HEK293 (cell line): ENCODE measurements at regions not wholly inside any gene's neighbourhood (a gene's known extent, or its start where the extent isn't known, plus 50 kb on each side); places are given as distances from the start of the nearest gene placed in this dataset.

Experiments used
- CTCF ChIA-PET: fragments of 350-600 bp; formaldehyde crosslinking; extraction: SDS; loops from one replicate; lab custom pipeline; 2021; ENCODE audit warnings: antibody characterized with exemption; lab: Yijun Ruan, JAX
- POLR2A ChIA-PET: fragments of 300-600 bp; formaldehyde crosslinking; extraction: SDS; loops from one replicate; lab custom pipeline; 2020; ENCODE audit warnings: antibody characterized with exemption, inconsistent platforms; lab: Yijun Ruan, JAX
- H3K27ac ChIP-seq: fragments of 200-500 bp; sonication (Bioruptor generic); 2 replicates; pipeline ENCODE4 v1.5.1; 2014; ENCODE audit warnings: low read depth, low read length, control low read depth, inconsistent platforms; ENCODE audit errors: extremely low read depth
- H3K36me3 ChIP-seq, 2 experiments: fragments of 200-500 bp in 1 of 2; sonication (Bioruptor generic) in 1 of 2; 1 replicate in 1 of 2; 2 replicates in 1 of 2; pipeline ENCODE4 v1.5.1; 2014 to 2017; ENCODE audit warnings: inconsistent platforms in 2 of 2, low read length in 2 of 2; ENCODE audit not compliant: control insufficient read depth in 2 of 2, insufficient read depth in 1 of 2
- H3K4me1 ChIP-seq: fragments of 200-500 bp; sonication (Bioruptor generic); 2 replicates; pipeline ENCODE4 v1.5.1; 2014; ENCODE audit warnings: mild to moderate bottlenecking, low read length, inconsistent platforms; ENCODE audit not compliant: control insufficient read depth, insufficient read depth
- H3K4me3 ChIP-seq: 2 replicates; pipeline ENCODE4 v1.5.1; 2011; ENCODE audit warnings: low read depth, mild to moderate bottlenecking, control low read depth, low read length, moderate library complexity
- H3K9me3 ChIP-seq: fragments of 200-500 bp; sonication (Bioruptor generic); 2 replicates; pipeline ENCODE4 v1.5.1; 2014; ENCODE audit warnings: low read depth, low read length, inconsistent platforms; ENCODE audit not compliant: control insufficient read depth, insufficient read depth
- HOXA7 ChIP-seq: sonication (generic); formaldehyde crosslinking; IDR thresholded peaks from 2 replicates; pipeline ENCODE4 v1.8.1; 2022; ENCODE audit warnings: missing genetic modification reagents, borderline replicate concordance
- KLF7 ChIP-seq: fragments of 450-650 bp; formaldehyde crosslinking; IDR thresholded peaks from 2 replicates; pipeline ENCODE4 v1.5.1; 2016; ENCODE audit warnings: missing biosample characterization, missing genetic modification characterization, borderline replicate concordance
- KLF8 ChIP-seq: fragments of 450-650 bp; formaldehyde crosslinking; IDR thresholded peaks from 2 replicates; pipeline ENCODE4 v1.5.1; 2016; ENCODE audit warnings: missing biosample characterization, missing genetic modification characterization
- ZNF114 ChIP-seq: fragments of 450-650 bp; formaldehyde crosslinking; IDR thresholded peaks from 2 replicates; pipeline ENCODE4 v1.5.0; 2017; ENCODE audit warnings: missing biosample characterization, missing genetic modification characterization
- ZNF175 ChIP-seq: fragments of 450-650 bp; formaldehyde crosslinking; IDR thresholded peaks from 2 replicates; pipeline ENCODE4 v1.5.1; 2016; ENCODE audit warnings: missing biosample characterization, missing genetic modification characterization
- ZNF248 ChIP-seq: fragments of 450-650 bp; formaldehyde crosslinking; IDR thresholded peaks from 2 replicates; pipeline ENCODE4 v1.5.1; 2017; ENCODE audit warnings: missing biosample characterization, missing genetic modification characterization
- ZNF335 ChIP-seq: fragments of 450-650 bp; formaldehyde crosslinking; conservative IDR thresholded peaks from 2 replicates; pipeline ENCODE4 v1.5.1; 2016; ENCODE audit warnings: missing biosample characterization, missing genetic modification characterization
- ZNF350 ChIP-seq: fragments of 450-650 bp; formaldehyde crosslinking; IDR thresholded peaks from 2 replicates; pipeline ENCODE4 v1.5.0; 2017; ENCODE audit warnings: missing biosample characterization, mild to moderate bottlenecking, missing genetic modification characterization
- ZNF426 ChIP-seq: fragments of 450-650 bp; formaldehyde crosslinking; IDR thresholded peaks from 2 replicates; pipeline ENCODE4 v1.5.1; 2017; ENCODE audit warnings: missing biosample characterization, missing genetic modification characterization, mild to moderate bottlenecking, inconsistent platforms, moderate library complexity
- ZNF510 ChIP-seq: fragments of 450-650 bp; formaldehyde crosslinking; IDR thresholded peaks from 2 replicates; pipeline ENCODE4 v1.5.1; 2018; ENCODE audit warnings: mild to moderate bottlenecking, missing genetic modification characterization, missing biosample characterization; ENCODE audit not compliant: insufficient replicate concordance
- ZNF530 ChIP-seq: fragments of 450-650 bp; formaldehyde crosslinking; IDR thresholded peaks from 2 replicates; pipeline ENCODE4 v1.5.1; 2016; ENCODE audit warnings: low read depth, missing biosample characterization, missing genetic modification characterization
- ZNF549 ChIP-seq: fragments of 450-650 bp; IDR thresholded peaks from 2 replicates; pipeline ENCODE4 v1.5.1; 2018; ENCODE audit warnings: missing biosample characterization, missing genetic modification characterization, mild to moderate bottlenecking, inconsistent platforms, moderate library complexity
- ZNF561 ChIP-seq: fragments of 450-650 bp; IDR thresholded peaks from 2 replicates; pipeline ENCODE4 v1.5.1; 2018; ENCODE audit warnings: missing biosample characterization, missing genetic modification characterization, borderline replicate concordance
- ZNF621 ChIP-seq: fragments of 450-650 bp; formaldehyde crosslinking; IDR thresholded peaks from 2 replicates; pipeline ENCODE4 v1.5.1; 2017; ENCODE audit warnings: missing biosample characterization, missing genetic modification characterization
- ZNF624 ChIP-seq: fragments of 450-650 bp; formaldehyde crosslinking; IDR thresholded peaks from 2 replicates; pipeline ENCODE4 v1.5.1; 2017; ENCODE audit warnings: missing biosample characterization, missing genetic modification characterization
- ZNF677 ChIP-seq: fragments of 450-650 bp; IDR thresholded peaks from 2 replicates; pipeline ENCODE4 v1.5.0; 2018; ENCODE audit warnings: missing biosample characterization, mild to moderate bottlenecking, missing genetic modification characterization, moderate library complexity
- ZNF837 ChIP-seq: fragments of 450-650 bp; formaldehyde crosslinking; IDR thresholded peaks from 2 replicates; pipeline ENCODE4 v1.5.1; 2016; ENCODE audit warnings: missing biosample characterization, missing genetic modification characterization
- TF ChIP-seq, protein P1 (sequence below): fragments of 450-650 bp; formaldehyde crosslinking; IDR thresholded peaks from 2 replicates; pipeline ENCODE4 v1.5.1; 2016; ENCODE audit warnings: missing biosample characterization, missing genetic modification characterization
- TF ChIP-seq, protein P2 (sequence below): sonication (generic); formaldehyde crosslinking; IDR thresholded peaks from 2 replicates; pipeline ENCODE4 v1.8.1; 2022; ENCODE audit warnings: mild to moderate bottlenecking, moderate library complexity, missing genetic modification reagents
- TF ChIP-seq, protein P3 (sequence below): fragments of 450-650 bp; formaldehyde crosslinking; IDR thresholded peaks from 2 replicates; pipeline ENCODE4 v1.5.1; 2016; ENCODE audit warnings: missing biosample characterization, missing genetic modification characterization
- TF ChIP-seq, protein P4 (sequence below): fragments of 450-650 bp; formaldehyde crosslinking; IDR thresholded peaks from 2 replicates; pipeline ENCODE4 v1.5.1; 2017; ENCODE audit warnings: missing biosample characterization, missing genetic modification characterization
- TF ChIP-seq, protein P5 (sequence below): IDR thresholded peaks from 2 replicates; pipeline ENCODE4 v1.6.1; 2011; ENCODE audit warnings: mild to moderate bottlenecking, low read depth, low read length, borderline replicate concordance
- TF ChIP-seq, protein P6 (sequence below): fragments of 450-650 bp; formaldehyde crosslinking; IDR thresholded peaks from 2 replicates; pipeline ENCODE4 v1.5.1; 2016; ENCODE audit warnings: missing biosample characterization, missing genetic modification characterization, low read depth
- TF ChIP-seq, protein P7 (sequence below): fragments of 450-650 bp; formaldehyde crosslinking; IDR thresholded peaks from 2 replicates; pipeline ENCODE4 v1.5.1; 2016; ENCODE audit warnings: missing biosample characterization, missing genetic modification characterization

DNA sequence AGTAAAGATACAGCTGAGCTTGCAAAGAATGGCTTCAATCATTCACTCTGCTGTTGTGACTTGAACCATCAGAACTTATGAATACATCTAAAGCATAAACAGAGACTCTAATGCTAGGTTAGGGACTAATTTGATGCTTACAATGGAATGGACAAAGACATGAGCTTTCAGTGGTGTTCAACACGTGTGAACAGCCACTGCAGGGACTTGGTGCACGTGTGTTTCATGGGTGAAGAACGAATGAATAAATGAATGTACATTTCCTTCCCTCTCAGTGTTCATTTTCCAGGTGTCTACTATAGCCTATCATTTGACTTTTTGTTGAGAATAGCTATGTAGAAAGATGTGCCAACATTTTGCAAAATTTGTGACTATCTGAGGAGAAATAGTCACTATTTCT lies 98.3 kb downstream of the VIP start (continued):
- TF ChIP-seq, protein P1, sequence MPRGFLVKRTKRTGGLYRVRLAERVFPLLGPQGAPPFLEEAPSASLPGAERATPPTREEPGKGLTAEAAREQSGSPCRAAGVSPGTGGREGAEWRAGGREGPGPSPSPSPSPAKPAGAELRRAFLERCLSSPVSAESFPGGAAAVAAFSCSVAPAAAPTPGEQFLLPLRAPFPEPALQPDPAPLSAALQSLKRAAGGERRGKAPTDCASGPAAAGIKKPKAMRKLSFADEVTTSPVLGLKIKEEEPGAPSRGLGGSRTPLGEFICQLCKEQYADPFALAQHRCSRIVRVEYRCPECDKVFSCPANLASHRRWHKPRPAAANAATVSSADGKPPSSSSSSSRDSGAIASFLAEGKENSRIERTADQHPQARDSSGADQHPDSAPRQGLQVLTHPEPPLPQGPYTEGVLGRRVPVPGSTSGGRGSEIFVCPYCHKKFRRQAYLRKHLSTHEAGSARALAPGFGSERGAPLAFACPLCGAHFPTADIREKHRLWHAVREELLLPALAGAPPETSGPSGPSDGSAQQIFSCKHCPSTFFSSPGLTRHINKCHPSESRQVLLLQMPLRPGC (tag by site-specific recombination), result no peak
- TF ChIP-seq ZNF549 (tag by site-specific recombination) (no peak), ZNF837 (tag by site-specific recombination) (no peak), ZNF426 (tag by site-specific recombination) (no peak), ZNF175 (tag by site-specific recombination) (no peak)
- TF ChIP-seq, protein P2, sequence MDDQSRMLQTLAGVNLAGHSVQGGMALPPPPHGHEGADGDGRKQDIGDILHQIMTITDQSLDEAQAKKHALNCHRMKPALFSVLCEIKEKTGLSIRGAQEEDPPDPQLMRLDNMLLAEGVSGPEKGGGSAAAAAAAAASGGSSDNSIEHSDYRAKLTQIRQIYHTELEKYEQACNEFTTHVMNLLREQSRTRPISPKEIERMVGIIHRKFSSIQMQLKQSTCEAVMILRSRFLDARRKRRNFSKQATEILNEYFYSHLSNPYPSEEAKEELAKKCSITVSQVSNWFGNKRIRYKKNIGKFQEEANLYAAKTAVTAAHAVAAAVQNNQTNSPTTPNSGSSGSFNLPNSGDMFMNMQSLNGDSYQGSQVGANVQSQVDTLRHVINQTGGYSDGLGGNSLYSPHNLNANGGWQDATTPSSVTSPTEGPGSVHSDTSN, result no peak
- TF ChIP-seq, protein P3, sequence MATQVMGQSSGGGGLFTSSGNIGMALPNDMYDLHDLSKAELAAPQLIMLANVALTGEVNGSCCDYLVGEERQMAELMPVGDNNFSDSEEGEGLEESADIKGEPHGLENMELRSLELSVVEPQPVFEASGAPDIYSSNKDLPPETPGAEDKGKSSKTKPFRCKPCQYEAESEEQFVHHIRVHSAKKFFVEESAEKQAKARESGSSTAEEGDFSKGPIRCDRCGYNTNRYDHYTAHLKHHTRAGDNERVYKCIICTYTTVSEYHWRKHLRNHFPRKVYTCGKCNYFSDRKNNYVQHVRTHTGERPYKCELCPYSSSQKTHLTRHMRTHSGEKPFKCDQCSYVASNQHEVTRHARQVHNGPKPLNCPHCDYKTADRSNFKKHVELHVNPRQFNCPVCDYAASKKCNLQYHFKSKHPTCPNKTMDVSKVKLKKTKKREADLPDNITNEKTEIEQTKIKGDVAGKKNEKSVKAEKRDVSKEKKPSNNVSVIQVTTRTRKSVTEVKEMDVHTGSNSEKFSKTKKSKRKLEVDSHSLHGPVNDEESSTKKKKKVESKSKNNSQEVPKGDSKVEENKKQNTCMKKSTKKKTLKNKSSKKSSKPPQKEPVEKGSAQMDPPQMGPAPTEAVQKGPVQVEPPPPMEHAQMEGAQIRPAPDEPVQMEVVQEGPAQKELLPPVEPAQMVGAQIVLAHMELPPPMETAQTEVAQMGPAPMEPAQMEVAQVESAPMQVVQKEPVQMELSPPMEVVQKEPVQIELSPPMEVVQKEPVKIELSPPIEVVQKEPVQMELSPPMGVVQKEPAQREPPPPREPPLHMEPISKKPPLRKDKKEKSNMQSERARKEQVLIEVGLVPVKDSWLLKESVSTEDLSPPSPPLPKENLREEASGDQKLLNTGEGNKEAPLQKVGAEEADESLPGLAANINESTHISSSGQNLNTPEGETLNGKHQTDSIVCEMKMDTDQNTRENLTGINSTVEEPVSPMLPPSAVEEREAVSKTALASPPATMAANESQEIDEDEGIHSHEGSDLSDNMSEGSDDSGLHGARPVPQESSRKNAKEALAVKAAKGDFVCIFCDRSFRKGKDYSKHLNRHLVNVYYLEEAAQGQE, result no peak
- TF ChIP-seq, all 188 proteins: peak for 0

DNA sequence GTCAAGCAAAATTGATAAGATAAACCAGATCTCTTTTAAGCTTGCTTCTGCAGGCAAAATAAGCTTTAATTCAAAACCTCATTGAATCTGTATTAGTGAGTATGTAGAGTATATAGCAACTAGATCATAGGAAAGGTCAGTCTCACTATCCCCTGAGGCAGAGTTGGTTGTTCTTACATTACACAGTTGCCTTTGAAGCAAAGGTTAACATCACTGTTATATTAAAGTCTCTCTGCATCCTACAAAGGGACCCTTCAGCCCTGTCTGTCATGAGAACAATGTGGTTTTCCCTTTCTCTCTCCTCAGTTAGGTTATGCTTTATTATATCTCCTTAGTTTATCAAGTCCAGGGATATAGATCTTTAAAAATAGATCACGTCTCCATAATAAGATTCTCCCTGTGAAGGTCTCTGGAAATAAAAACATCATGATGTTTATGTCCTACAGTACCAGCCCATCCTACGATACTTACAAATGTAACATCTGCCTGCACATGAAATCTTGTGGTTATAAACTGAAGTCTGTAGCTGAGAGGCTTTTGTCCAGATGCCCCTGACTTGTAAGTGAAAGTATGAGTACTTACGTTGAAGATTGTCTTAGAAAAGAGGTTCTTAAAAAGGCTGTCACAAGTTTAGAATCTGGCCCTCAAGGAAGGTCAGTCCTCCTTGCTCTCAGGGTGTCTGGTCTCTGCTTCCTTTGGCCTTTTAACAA lies 103.6 kb downstream of the VIP start:
- Histone ChIP-seq H3K9me3 (no peaks in the 10 kb centered on the region), H3K4me3 (no peak overlapping the region), H3K36me3 (no peaks in the 10 kb centered on the region), H3K4me1 (no peaks in the 10 kb centered on the region), H3K27ac (no peak overlapping the region)
- ChIA-PET CTCF (interaction anchor here (0.7 to 1.2 kb wide), 3 partner anchors 94 to 100 kb away, joined by 3 to 4 read pairs (median 3); no protein-coding TSS in a partner anchor), POLR2A (no interaction called here)
- TF ChIP-seq ZNF510 (tag by site-specific recombination), result no peak
- TF ChIP-seq, protein P4, sequence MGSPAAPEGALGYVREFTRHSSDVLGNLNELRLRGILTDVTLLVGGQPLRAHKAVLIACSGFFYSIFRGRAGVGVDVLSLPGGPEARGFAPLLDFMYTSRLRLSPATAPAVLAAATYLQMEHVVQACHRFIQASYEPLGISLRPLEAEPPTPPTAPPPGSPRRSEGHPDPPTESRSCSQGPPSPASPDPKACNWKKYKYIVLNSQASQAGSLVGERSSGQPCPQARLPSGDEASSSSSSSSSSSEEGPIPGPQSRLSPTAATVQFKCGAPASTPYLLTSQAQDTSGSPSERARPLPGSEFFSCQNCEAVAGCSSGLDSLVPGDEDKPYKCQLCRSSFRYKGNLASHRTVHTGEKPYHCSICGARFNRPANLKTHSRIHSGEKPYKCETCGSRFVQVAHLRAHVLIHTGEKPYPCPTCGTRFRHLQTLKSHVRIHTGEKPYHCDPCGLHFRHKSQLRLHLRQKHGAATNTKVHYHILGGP (tag by site-specific recombination), result no peak
- TF ChIP-seq ZNF530 (tag by site-specific recombination), result no peak
- TF ChIP-seq ZNF335 (tag by site-specific recombination), result no peak
- TF ChIP-seq, protein P5, sequence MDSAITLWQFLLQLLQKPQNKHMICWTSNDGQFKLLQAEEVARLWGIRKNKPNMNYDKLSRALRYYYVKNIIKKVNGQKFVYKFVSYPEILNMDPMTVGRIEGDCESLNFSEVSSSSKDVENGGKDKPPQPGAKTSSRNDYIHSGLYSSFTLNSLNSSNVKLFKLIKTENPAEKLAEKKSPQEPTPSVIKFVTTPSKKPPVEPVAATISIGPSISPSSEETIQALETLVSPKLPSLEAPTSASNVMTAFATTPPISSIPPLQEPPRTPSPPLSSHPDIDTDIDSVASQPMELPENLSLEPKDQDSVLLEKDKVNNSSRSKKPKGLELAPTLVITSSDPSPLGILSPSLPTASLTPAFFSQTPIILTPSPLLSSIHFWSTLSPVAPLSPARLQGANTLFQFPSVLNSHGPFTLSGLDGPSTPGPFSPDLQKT, result no peak
- no peak for TF ChIP-seq ZNF561 (tag by site-specific recombination)
- no peak for TF ChIP-seq ZNF621
- no peak for TF ChIP-seq HOXA7
- TF ChIP-seq KLF8 (tag by site-specific recombination), result no peak
- TF ChIP-seq ZNF114 (tag by site-specific recombination), result no peak
- TF ChIP-seq, protein P6, sequence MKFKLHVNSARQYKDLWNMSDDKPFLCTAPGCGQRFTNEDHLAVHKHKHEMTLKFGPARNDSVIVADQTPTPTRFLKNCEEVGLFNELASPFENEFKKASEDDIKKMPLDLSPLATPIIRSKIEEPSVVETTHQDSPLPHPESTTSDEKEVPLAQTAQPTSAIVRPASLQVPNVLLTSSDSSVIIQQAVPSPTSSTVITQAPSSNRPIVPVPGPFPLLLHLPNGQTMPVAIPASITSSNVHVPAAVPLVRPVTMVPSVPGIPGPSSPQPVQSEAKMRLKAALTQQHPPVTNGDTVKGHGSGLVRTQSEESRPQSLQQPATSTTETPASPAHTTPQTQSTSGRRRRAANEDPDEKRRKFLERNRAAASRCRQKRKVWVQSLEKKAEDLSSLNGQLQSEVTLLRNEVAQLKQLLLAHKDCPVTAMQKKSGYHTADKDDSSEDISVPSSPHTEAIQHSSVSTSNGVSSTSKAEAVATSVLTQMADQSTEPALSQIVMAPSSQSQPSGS (tag by site-specific recombination), result no peak
- no peak for TF ChIP-seq ZNF350 (tag by site-specific recombination)
- no peak for TF ChIP-seq ZNF248 (tag by site-specific recombination)
- no peak for TF ChIP-seq KLF7 (tag by site-specific recombination)
- TF ChIP-seq, protein P7, sequence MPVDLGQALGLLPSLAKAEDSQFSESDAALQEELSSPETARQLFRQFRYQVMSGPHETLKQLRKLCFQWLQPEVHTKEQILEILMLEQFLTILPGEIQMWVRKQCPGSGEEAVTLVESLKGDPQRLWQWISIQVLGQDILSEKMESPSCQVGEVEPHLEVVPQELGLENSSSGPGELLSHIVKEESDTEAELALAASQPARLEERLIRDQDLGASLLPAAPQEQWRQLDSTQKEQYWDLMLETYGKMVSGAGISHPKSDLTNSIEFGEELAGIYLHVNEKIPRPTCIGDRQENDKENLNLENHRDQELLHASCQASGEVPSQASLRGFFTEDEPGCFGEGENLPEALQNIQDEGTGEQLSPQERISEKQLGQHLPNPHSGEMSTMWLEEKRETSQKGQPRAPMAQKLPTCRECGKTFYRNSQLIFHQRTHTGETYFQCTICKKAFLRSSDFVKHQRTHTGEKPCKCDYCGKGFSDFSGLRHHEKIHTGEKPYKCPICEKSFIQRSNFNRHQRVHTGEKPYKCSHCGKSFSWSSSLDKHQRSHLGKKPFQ (tag by site-specific recombination), result no peak
- no peak for TF ChIP-seq ZNF677 (tag by site-specific recombination)
- TF ChIP-seq ZNF624 (tag by site-specific recombination), result no peak
